Caco-2 (cell line): ENCODE measurements at regions not wholly inside any gene's neighbourhood (a gene's known extent, or its start where the extent isn't known, plus 50 kb on each side); places are given as distances from the start of the nearest gene placed in this dataset.

Source experiments
- BruUV-seq: library from RNA; stranded (reverse); fragments of 400-500 nt; replicated peaks from 2 replicates; lab custom pipeline; 2021; lab: Mats Ljungman, UMichigan
- CTCF ChIA-PET: fragments of 300-600 bp; sonication (Branson Sonifier 250); formaldehyde crosslinking; loops from one replicate; lab custom pipeline; 2022; ENCODE audit warnings: antibody characterized with exemption; lab: Charles Lee
- POLR2A ChIA-PET: fragments of 300-600 bp; sonication (Branson Sonifier 250); formaldehyde crosslinking; loops from one replicate; lab custom pipeline; 2022; ENCODE audit warnings: antibody characterized with exemption; lab: Charles Lee
- DNase-seq, 2 experiments: peaks; one replicate each; pipeline versions ENCODE4 v3.0.0 to v3.0.0-alpha.2; 2020 to 2022
- H3K27me3 ChIP-seq: replicated peaks from 2 replicates; pipeline ENCODE4 v1.6.0; 2011; ENCODE audit warnings: low read length; ENCODE audit not compliant: control insufficient read depth, insufficient read depth
- H3K36me3 ChIP-seq: 2 replicates; pipeline ENCODE4 v1.5.1; 2011; ENCODE audit warnings: low read length; ENCODE audit not compliant: control insufficient read depth, insufficient read depth
- H3K4me1 ChIP-seq: fragments of 250-450 bp; sonication (Bioruptor Pico); 2 replicates; pipeline ENCODE4 v1.5.1; 2020; ENCODE audit warnings: mild to moderate bottlenecking
- H3K4me3 ChIP-seq: 2 replicates; pipeline ENCODE4 v1.5.1; 2011; ENCODE audit warnings: low read depth, mild to moderate bottlenecking, control low read depth, low read length
- H3K9me3 ChIP-seq: fragments of 250-450 bp; sonication (Bioruptor Pico); 2 replicates; pipeline ENCODE4 v1.5.1; 2020; ENCODE audit warnings: mild to moderate bottlenecking, moderate library complexity
- H3K27ac Mint-ChIP-seq: one replicate; pipeline ENCODE4 v1.8.0; 2022; ENCODE audit warnings: mixed read lengths; ENCODE audit not compliant: unreplicated experiment
- H3K27me3 Mint-ChIP-seq: one replicate; pipeline ENCODE4 v1.8.0; 2022; ENCODE audit warnings: mixed read lengths; ENCODE audit not compliant: insufficient read depth, unreplicated experiment
- H3K36me3 Mint-ChIP-seq: one replicate; pipeline ENCODE4 v1.8.0; 2022; ENCODE audit warnings: mild to moderate bottlenecking, mixed read lengths; ENCODE audit not compliant: insufficient read depth, unreplicated experiment
- H3K4me1 Mint-ChIP-seq: one replicate; pipeline ENCODE4 v1.8.0; 2022; ENCODE audit warnings: low read depth, mixed read lengths; ENCODE audit not compliant: unreplicated experiment
- H3K4me3 Mint-ChIP-seq: one replicate; pipeline ENCODE4 v1.8.0; 2022; ENCODE audit warnings: mild to moderate bottlenecking, moderate library complexity, mixed read lengths; ENCODE audit not compliant: unreplicated experiment
- H3K9me3 Mint-ChIP-seq: one replicate; pipeline ENCODE4 v1.8.0; 2022; ENCODE audit warnings: mixed read lengths; ENCODE audit not compliant: unreplicated experiment
- intact Hi-C: fragments of 100-400 bp; cut with micrococcal nuclease; formaldehyde crosslinking; loops from one replicate; pipeline ENCODE4 v1.10.0; 2022; ENCODE audit not compliant: unreplicated experiment
- TF ChIP-seq, protein P1 (sequence below), 2 experiments: fragments of 200-600 bp in 1 of 2; IDR thresholded peaks; 1 replicate in 1 of 2; 2 replicates in 1 of 2; pipeline versions ENCODE4 v1.5.1 to v1.8.0; 2011 to 2022; ENCODE audit warnings: antibody characterized with exemption in 1 of 2, control low read depth in 1 of 2, inconsistent platforms in 1 of 2, low read depth in 1 of 2, low read length in 1 of 2, mild to moderate bottlenecking in 1 of 2, moderate library complexity in 1 of 2; ENCODE audit not compliant: insufficient read depth in 1 of 2, severe bottlenecking in 1 of 2, unreplicated experiment in 1 of 2

GRCh38 chr2:13227578-13227977 is 510.8 kb downstream of the TRIB2 start:
- DNase-seq: no peak
- CTCF ChIA-PET: no interaction called here
- no TSS peak for BruUV-seq
- Histone ChIP-seq H3K9me3 (no peaks in the 10 kb centered on the region), H3K4me1 (no peaks in the 10 kb centered on the region), H3K27me3 (no peaks in the 10 kb centered on the region), H3K4me3 (no peak overlapping the region), H3K36me3 (no peaks in the 10 kb centered on the region)
- TF ChIP-seq, protein P1, sequence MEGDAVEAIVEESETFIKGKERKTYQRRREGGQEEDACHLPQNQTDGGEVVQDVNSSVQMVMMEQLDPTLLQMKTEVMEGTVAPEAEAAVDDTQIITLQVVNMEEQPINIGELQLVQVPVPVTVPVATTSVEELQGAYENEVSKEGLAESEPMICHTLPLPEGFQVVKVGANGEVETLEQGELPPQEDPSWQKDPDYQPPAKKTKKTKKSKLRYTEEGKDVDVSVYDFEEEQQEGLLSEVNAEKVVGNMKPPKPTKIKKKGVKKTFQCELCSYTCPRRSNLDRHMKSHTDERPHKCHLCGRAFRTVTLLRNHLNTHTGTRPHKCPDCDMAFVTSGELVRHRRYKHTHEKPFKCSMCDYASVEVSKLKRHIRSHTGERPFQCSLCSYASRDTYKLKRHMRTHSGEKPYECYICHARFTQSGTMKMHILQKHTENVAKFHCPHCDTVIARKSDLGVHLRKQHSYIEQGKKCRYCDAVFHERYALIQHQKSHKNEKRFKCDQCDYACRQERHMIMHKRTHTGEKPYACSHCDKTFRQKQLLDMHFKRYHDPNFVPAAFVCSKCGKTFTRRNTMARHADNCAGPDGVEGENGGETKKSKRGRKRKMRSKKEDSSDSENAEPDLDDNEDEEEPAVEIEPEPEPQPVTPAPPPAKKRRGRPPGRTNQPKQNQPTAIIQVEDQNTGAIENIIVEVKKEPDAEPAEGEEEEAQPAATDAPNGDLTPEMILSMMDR (IDR thresholded peaks at IDR 0.05; ENCODE audit: insufficient read depth in 1 of 2, low read depth in 1 of 2, low read length in 1 of 2, severe bottlenecking in 1 of 2, unreplicated experiment in 1 of 2): no peak
- POLR2A ChIA-PET: no interaction called here
- no peak overlapping the region for H3K4me3 Mint-ChIP-seq
- H3K27ac Mint-ChIP-seq: no peak overlapping the region
- H3K4me1 Mint-ChIP-seq: no peaks in the 10 kb centered on the region
- H3K36me3 Mint-ChIP-seq: no peaks in the 10 kb centered on the region
- no peaks in the 10 kb centered on the region for H3K9me3 Mint-ChIP-seq
- intact Hi-C loops: no loop called here
- H3K27me3 Mint-ChIP-seq: peaks cover 6% of the 10 kb centered on the region

DNA sequence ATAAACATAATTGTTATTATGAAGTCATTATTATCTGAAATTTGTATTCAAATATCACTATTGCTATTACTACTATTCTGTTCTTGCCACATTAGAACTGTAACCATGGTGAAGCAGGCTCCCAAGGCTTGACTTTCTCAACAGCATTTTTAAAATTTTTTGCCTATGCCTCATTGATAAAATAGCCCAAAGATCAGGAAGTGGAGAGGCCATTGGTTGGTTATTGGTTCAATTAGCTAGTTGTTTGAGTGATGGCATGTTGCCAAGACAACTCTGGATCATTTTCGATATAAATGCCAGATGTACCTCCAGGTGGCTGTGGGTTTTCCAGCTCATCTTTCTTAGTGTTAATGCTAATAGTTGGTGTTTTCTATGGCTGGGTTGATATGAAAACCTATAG is 513.5 kb downstream of the TRIB2 start:
- CTCF ChIA-PET: no interaction called here
- H3K27ac Mint-ChIP-seq: no peak overlapping the region
- peaks cover 6% of the 10 kb centered on the region for H3K27me3 Mint-ChIP-seq

GRCh38 chr2:13240061-13240460 is 523.3 kb downstream of the TRIB2 start:
- no peaks in the 10 kb centered on the region for H3K27me3 ChIP-seq
- H3K4me1 ChIP-seq: no peaks in the 10 kb centered on the region
- Mint-ChIP-seq H3K27me3 (peaks cover 4% of the 10 kb centered on the region), H3K36me3 (no peaks in the 10 kb centered on the region), H3K4me1 (no peaks in the 10 kb centered on the region), H3K9me3 (no peaks in the 10 kb centered on the region), H3K27ac (no peak overlapping the region), H3K4me3 (no peak overlapping the region)
- intact Hi-C loops: no loop called here
- BruUV-seq: no TSS peak
- no peaks in the 10 kb centered on the region for H3K36me3 ChIP-seq
- CTCF ChIA-PET: no interaction called here
- TF ChIP-seq, protein P1 (IDR thresholded peaks at IDR 0.05; ENCODE audit: insufficient read depth in 1 of 2, low read depth in 1 of 2, low read length in 1 of 2, severe bottlenecking in 1 of 2, unreplicated experiment in 1 of 2): no peak
- POLR2A ChIA-PET: no interaction called here
- H3K4me3 ChIP-seq: no peak overlapping the region
- no peaks in the 10 kb centered on the region for H3K9me3 ChIP-seq
- DNase-seq: no peak

More for the DNA sequence above, 513.5 kb downstream of the TRIB2 start:
- Histone ChIP-seq H3K9me3 (no peaks in the 10 kb centered on the region), H3K4me3 (no peak overlapping the region), H3K36me3 (no peaks in the 10 kb centered on the region), H3K4me1 (no peaks in the 10 kb centered on the region), H3K27me3 (no peaks in the 10 kb centered on the region)
- H3K4me1 Mint-ChIP-seq: no peaks in the 10 kb centered on the region
- H3K4me3 Mint-ChIP-seq: no peak overlapping the region
- POLR2A ChIA-PET: no interaction called here
- TF ChIP-seq, protein P1 (IDR thresholded peaks at IDR 0.05; ENCODE audit: insufficient read depth in 1 of 2, low read depth in 1 of 2, low read length in 1 of 2, severe bottlenecking in 1 of 2, unreplicated experiment in 1 of 2): no peak
- H3K9me3 Mint-ChIP-seq: no peaks in the 10 kb centered on the region
- intact Hi-C loops: no loop called here
- H3K36me3 Mint-ChIP-seq: no peaks in the 10 kb centered on the region
- no peak for DNase-seq
- no TSS peak for BruUV-seq
